M059J (cell line): ENCODE measurements at regions not wholly inside any gene's neighbourhood (a gene's known extent, or its start where the extent isn't known, plus 50 kb on each side); places are given as distances from the start of the nearest gene placed in this dataset.

ENCODE experiments used
- DNase-seq: peaks from one replicate; pipeline ENCODE4 v3.0.0-alpha.2; 2012; ENCODE audit warnings: low read depth

- no peak for DNase-seq
Measured at GRCh38 chr1:177786176-177786745, 183.6 kb downstream of the SEC16B start.

GRCh38 chr1:177784936-177785335, 184.9 kb downstream of the SEC16B start:
- no peak for DNase-seq

GRCh38 chr1:177784409-177784808, 185.4 kb downstream of the SEC16B start:
- DNase-seq: no peak

- DNase-seq: no peak
Measured at GRCh38 chr1:177783051-177783450, 186.8 kb downstream of the SEC16B start.

- DNase-seq: peak; percentile 28
Measured at GRCh38 chr1:177780096-177780700, 189.7 kb downstream of the SEC16B start.

GRCh38 chr1:177779166-177779965, 190.5 kb downstream of the SEC16B start:
- DNase-seq: no peak

- DNase-seq: no peak
Measured at GRCh38 chr1:177775924-177776323, 193.9 kb downstream of the SEC16B start.

GRCh38 chr1:177772386-177772960, 197.4 kb downstream of the SEC16B start:
- DNase-seq: no peak

GRCh38 chr1:177771688-177772087, 198.2 kb downstream of the SEC16B start:
- DNase-seq: no peak

- DNase-seq: no peak
Measured at GRCh38 chr1:177770096-177770495, 199.8 kb downstream of the SEC16B start.

- no peak for DNase-seq
Measured at GRCh38 chr1:177755851-177756560, 213.9 kb downstream of the SEC16B start.

- no peak for DNase-seq
Measured at GRCh38 chr1:177754603-177755002, 215.3 kb downstream of the SEC16B start.

GRCh38 chr1:177753655-177754054, 216.2 kb downstream of the SEC16B start:
- DNase-seq: no peak

- DNase-seq: no peak
Measured at GRCh38 chr1:177748080-177748801, 221.6 kb downstream of the SEC16B start.

GRCh38 chr1:177746155-177746554, 223.7 kb downstream of the SEC16B start:
- DNase-seq: no peak

GRCh38 chr1:177744906-177745305, 225.0 kb downstream of the SEC16B start:
- DNase-seq: no peak

- no peak for DNase-seq
Measured at GRCh38 chr1:177741476-177741875, 228.4 kb downstream of the SEC16B start.

GRCh38 chr1:177739780-177740179, 230.1 kb downstream of the SEC16B start:
- no peak for DNase-seq

- DNase-seq: no peak
Measured at GRCh38 chr1:177737456-177737855, 232.4 kb downstream of the SEC16B start.

- no peak for DNase-seq
Measured at GRCh38 chr1:177732178-177732577, 237.7 kb downstream of the SEC16B start.

GRCh38 chr1:177729646-177730045, 240.2 kb downstream of the SEC16B start:
- DNase-seq: no peak
